Left hindlimb (tissue), 1 donor: ENCODE measurements at regions not wholly inside any gene's neighbourhood (a gene's known extent, or its start where the extent isn't known, plus 50 kb on each side); places are given as distances from the start of the nearest gene placed in this dataset.

Experiments
- DNase-seq: peaks from one replicate; pipeline ENCODE4 v3.0.0-alpha.2; 2018

DNA sequence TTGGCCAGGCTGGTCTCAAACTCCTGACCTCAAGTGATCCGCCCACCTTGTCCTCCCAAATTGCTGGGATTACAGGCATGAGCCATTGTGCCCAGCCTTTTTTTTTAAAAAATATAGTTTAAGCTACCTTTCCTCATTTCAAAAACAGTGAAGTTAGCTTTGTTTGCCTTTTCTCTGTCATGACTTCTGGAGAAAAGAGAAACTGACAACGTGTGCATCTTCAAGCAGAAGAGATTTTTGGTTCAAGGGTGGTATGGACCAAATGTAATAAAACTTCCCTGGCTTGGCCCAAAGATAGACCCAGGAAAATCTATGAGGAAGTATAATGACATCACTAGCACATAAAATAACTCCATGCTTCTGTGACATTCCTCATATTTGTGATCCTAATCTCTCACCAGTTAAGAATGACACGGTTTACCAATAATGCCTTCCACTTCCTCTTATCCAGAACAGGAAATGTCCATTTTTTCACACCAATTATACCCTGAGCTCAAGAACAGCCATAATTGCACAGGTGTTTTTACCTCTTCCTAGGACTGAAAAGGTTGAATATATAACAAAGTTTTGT, 781.2 kb upstream of the NR2F2 start:
- no peak for DNase-seq

DNA sequence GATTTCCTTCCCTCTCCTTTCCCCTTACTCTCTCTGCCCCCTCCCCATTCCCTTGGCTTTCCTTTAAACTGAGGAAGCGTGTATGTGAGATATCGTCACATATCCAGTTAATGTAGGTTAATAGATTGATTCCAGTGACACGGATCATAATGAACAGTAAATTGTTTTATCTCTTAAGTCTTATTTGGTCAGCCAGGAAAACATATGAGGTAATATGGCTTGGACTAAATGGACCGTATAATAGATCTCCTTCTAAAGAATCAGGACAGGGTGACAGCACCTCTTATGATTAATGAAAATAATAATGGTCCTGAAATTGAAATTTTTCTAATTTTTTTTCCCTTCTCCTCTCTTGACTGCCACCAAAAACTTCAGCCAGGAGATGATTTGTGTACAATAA, 779.8 kb upstream of the NR2F2 start:
- no peak for DNase-seq

DNA sequence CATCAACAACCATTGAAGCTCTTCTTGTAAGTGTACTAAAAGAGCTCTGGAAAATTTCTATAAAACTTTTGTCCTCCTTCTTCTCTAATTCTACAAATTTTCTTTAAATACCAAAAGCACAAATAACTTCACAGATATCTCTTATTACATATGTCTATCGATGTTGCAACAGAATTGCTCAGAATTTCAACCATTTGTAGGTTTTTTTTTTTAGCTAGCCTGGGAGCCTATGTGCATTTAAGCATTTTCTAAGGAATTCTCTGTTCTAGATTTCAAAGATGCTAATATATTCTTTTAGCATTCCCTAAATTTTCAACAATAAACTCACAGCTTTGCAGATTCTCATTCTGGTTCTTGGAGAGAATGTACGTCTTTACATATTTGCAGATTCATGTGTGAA, 774.3 kb upstream of the NR2F2 start:
- DNase-seq = no peak

DNA sequence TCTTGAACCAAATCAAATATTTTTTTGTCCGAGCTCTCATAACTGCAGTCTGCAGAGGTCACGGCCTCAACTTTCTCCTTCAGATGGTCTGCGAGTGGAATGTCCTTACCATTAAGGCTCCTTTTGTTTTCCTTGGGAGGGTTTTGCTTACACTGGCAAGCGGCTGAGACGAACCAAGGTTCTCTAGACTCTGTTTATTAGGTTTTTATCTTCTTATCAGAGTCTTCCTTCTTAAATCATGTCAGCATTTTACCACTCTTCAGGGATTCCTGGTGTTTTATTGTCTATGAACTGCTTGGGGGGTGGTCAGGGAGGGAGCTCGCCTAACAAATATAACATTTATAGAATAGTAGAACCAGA, 773.7 kb upstream of the NR2F2 start:
- DNase-seq = peak; percentile 31

DNA sequence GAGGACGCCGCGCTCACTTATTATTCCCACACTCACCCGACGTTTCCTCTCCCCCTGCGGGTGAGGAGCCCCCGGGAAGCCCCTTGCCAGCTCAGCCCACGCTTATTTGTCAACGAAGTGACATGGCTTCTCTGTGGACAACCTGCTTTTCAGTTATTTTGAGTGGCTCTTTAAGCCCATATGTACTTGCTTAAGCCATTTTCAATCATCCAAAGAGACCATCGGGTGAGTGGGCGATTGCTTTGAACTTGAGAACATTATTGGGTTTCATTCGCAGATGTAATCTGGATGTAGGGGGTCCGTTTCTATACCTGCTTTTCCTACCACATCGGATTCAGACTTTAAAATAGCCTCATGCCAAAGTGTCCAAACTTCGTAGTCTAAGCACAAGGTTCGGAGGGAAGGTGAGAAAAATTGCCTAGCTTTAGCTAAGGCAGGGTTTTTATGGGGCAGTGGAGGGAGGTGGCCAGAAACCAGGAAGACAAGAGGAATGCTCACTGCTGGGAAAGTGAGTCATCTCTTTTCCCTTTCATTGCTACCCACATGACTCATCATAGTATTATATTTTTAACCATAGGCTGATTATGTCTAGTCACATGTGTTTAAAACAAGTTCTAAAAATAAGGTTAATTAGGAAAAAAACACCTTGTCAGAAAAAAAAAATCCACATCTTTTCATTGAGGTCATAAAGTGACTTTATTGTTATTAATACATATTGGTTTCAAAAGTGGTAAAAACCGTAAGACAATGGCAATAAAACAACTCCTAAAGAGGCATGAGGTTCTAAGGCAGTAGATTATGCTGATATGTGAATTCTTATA, 773.1 kb upstream of the NR2F2 start:
- no peak for DNase-seq

DNA sequence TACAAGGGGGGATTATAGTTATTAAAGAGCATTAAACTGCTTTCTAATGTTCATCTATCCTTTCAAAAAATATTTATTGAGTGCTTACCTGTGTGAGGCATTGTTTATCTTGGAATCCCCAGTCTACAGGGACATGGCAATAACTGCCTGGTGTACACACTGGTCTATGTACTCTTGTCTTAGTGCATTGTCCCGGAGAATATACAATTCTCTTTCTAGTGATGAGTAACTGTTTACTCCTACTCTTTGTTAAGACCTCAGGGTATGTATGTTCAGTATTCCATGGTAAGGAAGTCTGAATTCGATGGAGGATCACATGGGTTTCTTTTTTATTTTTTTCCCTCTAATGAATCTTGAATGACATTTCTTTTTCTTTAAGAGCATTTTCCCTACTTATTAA, 772.4 kb upstream of the NR2F2 start:
- DNase-seq = no peak

DNA sequence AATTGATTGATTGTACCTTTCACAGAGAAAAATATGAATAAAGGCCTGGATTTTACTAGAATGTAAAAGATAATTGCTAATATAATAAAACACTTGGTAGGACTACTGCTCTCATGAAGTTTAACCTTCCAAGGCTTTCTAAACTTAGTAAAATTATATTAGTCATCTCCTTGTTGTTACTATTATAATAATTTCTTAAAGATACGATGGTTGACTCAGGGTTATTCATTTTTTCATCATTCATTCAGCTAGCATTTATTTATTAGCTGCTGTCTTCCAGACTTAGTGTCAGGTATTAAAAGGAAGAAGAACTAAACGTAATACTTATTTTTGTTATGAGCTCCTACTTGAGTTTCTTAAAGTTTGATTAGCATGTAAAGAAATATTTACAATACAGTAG, 771.6 kb upstream of the NR2F2 start:
- DNase-seq = no peak

DNA sequence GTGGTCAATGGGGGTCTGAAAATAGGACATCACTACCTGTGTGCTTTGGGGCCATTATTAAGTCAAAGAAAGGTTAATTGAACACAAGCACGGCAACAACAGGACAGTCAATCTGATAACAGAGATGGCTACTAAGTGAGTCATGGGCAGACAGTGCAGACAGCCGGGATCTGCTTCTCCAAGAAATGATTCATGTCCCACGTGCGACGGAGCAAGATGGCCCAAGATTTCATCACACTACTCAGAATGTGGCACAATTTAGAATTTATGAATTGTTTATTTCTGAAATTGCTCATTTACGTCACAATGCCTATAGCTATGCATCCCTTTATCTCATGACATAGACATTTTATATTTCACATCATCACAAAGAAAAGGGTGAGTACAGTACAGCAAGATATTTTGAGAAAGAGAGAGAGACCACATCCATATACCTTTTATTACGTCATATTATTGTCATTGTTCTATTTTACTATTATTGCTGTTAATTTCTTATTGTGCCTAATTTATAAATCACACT, 770.6 kb upstream of the NR2F2 start:
- DNase-seq = no peak

DNA sequence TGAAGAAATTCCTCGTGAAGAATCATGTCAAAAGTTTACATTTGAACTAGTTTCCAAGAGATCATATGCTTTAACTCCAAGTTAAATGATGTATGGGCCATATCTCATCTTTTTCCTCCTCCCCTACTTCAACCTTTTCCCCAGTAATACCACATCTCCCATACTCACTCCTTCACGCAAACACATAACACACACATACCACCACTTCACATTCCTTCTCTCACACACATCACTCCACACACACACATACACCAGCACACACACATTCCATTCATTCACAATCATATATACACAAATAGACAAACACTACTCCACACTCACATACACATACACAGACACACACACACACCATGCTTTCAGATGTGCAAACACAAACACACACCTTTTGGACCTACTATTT, 769.0 kb upstream of the NR2F2 start:
- no peak for DNase-seq

DNA sequence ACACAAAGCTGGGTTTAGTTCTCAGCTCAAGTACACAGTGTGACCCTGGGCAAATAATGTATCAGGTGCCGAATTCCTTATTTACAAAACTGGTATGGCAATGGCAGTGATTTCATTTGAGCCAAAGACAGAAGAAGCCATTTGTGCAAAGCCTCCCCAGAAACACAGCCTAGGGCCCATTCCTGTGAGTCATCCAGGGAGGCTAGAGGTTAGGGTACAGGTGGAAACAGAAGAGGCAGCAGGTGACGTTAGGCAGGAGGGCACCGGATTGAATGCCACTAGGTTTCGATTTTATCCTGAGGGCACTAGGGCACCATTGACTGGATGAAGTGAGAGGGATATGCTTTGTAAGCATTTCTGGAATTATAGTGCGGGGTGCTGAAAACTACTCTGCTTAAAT, 766.9 kb upstream of the NR2F2 start:
- no peak for DNase-seq

DNA sequence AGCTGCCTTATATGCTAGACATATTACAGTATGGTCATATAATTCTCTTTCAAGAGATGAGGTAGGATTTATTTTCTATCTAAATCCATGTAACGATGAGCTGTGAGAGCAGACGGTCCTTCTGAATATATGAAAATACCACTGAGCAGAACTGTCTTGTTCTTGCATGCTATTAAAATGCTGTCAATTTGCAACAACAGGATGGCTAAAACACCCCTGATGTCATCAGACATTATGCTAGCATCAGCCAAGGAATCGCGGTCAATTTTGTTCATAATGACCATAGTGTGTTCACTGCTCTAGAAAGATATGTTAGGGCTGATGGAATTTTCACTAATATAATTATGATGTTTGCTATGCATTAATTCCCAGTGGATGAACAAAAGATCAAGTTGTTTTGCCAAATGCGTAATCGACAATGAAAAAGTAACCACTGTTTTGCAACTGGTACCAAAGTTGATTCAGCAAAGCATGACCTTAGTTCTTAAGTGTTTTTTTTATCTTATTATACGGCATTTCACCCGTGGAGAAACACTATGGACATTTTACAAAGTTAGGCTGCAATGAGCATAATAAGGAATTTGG, 765.4 kb upstream of the NR2F2 start:
- no peak for DNase-seq

DNA sequence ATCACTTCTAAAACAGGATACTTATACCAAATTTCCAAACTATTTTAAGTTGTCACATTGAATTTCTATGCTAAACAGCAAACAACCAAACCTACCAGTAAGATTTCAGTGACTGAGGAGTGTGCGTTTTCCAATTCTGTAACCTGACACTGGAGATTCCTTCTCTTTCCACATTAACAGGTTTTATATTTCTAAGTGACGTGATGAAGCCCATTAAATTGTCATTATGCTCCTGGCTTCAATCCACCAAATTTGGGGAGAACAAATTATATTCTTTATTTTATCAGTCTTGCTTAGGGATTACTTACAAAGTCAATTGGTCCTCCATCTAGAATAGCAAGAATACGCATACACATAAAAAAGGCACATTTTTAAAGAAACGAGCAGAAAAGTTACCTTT, 764.8 kb upstream of the NR2F2 start:
- DNase-seq = no peak

DNA sequence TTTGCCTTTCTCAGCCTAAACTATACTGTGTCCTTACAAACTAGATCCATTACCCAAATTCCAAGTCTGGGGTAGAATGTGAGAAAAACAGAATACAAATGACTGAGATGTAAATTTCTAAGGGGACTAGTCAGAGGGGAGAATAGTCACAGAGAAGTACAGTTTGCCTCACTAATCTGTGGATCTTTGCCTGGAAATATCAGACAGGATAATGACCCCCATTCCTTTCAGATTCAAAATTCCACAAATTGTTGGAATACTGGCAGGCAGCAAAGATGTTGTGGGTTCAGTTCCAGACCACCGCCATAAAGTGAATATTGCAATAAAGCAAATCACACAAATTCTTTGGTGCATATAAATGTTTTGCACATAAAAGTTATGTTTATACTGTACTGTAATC, 762.8 kb upstream of the NR2F2 start:
- no peak for DNase-seq

DNA sequence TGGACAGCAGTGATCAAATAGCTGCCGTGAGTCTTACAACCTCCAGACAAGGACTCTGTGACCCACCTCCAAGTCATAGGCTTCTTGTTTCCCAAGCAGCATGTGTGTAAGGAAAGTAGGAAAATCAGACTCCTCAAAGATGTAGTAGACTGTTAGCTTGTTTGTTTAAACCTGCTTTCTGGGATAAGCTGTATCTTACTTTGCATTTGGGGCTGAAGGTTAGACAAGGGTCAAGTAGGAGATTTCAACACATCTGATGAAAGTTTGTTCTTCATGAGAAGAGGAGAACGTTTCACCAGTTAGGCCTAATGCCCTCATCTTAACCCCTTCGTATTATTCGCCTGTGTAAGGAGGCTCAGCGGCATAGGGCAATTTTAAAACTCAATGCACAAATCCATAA, 756.4 kb upstream of the NR2F2 start:
- no peak for DNase-seq

DNA sequence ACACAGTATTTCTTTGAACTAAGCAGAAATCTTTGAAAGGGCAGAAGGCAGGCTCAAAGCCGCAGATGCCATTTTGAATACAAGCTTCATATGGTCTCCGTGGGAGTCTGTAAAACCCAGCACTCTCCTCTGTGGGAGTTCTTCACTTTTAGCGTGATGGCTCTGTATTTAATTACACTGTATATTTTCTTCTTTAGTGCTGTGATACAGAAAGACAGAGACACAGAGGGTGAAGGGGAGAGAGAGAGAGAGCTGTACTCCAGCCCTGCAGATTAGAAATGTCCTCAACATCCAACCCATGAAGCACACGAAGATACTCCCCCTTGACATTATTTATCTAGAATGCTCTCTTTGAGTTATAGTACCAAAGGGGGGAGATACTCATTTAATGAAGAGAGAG, 752.6 kb upstream of the NR2F2 start:
- no peak for DNase-seq

DNA sequence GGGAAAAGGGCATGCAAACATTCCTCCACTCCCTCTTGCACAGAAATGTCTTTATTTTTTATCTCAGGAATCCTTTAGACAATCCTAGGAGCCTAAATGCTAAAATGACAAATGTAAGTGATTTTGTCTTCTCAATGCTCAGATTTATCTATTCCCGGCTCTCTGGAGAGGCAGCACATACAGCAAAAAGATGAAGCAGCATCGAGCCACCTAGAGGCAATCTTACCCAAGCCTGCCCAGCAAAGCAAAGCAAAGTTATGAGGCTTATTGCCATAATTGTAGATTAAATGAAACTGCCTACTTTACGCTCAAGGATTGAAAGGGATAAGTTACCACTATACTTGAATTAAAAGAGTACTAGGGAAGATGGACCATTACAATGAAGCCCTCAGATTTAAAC, 750.4 kb upstream of the NR2F2 start:
- no peak for DNase-seq

DNA sequence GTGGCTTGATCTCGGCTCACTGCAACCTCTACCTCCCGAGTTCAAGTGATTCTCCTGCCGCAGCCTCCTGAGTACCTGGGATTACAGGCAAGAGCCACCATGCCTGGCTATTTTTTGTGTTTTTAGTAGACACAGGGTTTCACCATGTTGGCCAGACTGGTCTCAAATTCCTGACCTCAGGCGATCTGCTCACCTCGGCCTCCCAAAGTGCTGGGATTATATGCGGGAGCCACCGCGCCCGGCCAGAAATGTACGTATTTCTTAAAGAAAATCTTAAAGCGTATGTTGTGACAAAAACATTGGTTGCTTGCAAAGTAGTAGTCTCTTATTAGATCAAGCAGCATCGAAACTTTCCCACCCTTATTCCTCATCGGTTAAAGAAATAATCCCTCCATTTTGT, 748.9 kb upstream of the NR2F2 start:
- no peak for DNase-seq

DNA sequence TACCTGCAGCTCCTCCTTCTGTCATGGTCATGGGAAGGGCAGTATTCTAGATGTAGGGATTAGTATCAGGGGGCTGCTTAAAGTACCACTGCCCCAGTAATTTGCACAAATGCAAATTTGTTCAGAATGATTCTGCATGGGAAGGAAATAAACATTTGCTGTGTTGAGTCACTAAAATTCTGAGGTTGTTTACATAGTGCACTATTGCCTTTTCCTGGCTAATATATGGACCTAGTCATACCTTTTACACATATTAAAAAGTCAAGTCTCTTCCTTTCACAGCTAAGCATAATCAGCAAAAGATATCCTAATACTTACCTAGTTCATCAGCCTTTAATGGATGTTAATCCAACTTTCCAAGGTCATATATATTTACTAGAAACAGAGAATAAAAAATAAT, 746.4 kb upstream of the NR2F2 start:
- no peak for DNase-seq

DNA sequence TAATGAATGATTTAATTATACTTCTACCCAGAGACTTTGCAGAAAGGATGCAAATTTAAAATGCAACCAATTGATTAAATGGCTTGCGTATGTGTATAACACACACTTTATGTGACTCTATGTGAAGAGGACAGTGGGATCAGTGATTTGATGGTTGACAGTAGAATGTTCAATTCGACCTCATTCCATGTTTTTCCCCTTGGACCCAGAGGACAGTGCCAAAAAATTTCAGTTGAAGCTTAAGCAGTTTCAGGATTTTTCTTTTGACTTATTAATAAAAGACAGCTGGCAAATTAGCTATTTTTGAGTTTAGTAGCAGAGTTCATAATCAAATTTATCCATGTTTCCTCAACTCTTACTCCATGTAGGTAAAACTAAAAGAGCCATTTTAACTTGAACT, 742.4 kb upstream of the NR2F2 start:
- no peak for DNase-seq

DNA sequence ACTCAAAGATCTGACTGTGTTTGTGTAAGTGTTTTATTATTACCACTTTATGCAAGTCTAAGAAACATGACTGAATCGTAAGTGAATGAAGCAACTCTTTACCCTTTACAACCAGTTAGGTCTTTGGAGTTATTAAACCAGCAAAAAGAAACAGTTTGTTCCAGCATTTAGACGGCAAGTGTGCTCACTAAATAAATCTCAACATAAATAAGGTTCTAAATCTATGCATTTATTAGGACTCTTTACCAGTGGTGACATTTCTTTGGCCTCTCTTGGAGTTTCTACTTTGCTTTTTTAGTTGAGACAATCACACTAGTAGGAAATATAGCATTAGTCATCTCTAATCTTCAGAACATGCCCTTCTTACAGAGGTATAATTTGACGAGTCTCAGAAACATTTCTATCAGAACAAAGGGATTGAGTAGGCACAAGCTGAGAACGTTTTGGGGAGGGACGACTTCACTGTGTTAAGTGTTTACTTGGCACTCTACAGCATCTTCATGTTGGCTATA, 739.9 kb upstream of the NR2F2 start:
- no peak for DNase-seq

DNA sequence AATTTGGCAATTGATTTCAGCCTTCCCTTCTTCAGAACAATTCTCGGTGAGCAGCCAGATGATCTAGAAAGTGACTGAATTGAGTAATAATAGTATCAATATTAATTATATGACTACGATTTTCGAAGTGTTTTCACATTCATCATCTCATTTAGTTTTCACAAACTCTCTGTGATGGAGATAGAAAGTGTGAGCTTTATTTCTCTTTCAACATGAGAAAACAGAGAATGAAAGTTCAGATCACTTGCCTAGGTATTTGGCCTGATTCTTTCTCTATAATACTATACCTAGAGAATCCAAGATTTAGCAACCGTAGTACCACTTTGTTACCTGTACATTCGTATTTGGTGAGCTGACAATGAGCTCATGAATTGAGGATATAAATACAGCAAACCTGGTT, 739.2 kb upstream of the NR2F2 start:
- DNase-seq = no peak

DNA sequence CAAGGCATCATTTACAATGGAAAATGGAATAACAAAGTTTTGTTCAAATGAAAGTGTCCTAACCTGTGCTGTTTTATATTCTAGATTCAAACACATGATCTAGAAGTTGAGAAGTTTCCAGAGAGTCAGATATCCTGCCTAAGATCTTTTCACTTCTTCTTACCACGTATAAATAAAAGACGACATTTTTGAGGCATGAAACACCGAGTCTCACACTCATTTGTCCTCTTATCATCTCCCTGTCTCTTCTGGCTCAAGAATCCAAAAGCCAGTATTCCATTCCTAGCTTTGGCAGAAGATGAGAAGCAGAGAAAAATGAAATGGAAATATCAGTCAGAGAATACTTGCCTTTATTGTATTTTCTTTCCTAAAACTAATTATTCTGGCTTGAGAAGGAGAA, 738.6 kb upstream of the NR2F2 start:
- no peak for DNase-seq

DNA sequence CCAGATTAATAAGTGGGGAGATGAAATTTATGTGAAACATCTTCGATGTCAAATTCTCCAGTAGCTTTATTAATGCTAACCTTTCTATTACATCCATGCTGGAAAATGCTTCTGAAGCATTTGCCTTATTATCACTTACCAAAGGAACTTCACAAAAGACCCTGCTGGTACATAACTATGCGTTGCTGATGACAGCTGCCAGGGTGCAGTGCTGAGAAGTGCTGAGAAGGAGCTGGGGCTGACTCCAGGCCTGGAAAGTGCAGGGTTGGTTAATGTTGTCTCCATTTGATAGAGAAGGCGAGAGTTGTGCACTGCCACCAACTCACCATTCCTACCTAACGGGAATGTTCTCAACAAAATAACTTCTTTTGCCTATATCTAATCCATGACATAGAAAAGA, 736.0 kb upstream of the NR2F2 start:
- DNase-seq = no peak

DNA sequence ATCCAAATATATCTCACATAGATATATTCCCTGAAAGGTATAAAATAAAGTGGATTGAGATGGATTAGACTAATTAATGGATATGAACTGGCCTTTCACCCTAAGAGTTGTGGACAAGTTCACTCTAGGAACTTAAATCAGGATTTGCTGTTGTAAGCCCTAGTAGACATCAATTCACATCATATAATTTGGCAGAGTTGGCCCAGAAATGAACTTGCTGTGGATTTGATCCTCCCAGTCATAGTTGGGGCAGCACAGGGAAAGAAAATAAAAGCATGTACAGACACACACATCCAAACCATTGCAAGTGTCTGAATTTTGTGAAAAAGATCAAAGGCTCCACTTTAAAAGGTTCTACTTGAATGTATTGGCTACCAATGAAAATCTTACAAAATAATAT, 734.7 kb upstream of the NR2F2 start:
- no peak for DNase-seq
